ENCODE measurements at regions not wholly inside any gene's neighbourhood (a gene's known extent, or its start where the extent isn't known, plus 50 kb on each side); places are given as distances from the start of the nearest gene placed in this dataset.

GRCh38 chr3:99483841-99484240 is 154.6 kb upstream of the COL8A1 start:
- TF ChIP-seq POLR2A (IDR thresholded peaks at IDR 0.05) (no peak), CTCF (IDR thresholded peaks at IDR 0.05) (no peak)

Data from esophagus squamous epithelium (tissue), 4 donors.